T-cell (primary cell): ENCODE measurements at regions not wholly inside any gene's neighbourhood (a gene's known extent, or its start where the extent isn't known, plus 50 kb on each side); places are given as distances from the start of the nearest gene placed in this dataset.
"Not testable (repeated sequence)": the region's sequence is repeated elsewhere in the genome, so short reads cannot be mapped to it uniquely, and the experiment has no call there.

Experiments
- ATAC-seq, 4 experiments: fragments of 200-7000 bp in 3 of 4; fragments of 150-1000 bp in 1 of 4; cut with Tn5 transposase; replicated peaks in 1 of 4; 1 replicate in 3 of 4; 2 replicates in 1 of 4; pipeline ENCODE4 v1.10.0; 2021; ENCODE audit warnings: moderate library complexity in 3 of 4, mild to moderate bottlenecking in 2 of 4, moderate number of reproducible peaks in 1 of 4
- CTCF ChIA-PET, 2 donors: fragments of 300-600 bp; sonication (Branson Sonifier 250); formaldehyde crosslinking; loops; one replicate each; lab custom pipeline; 2022; ENCODE audit warnings: antibody characterized with exemption in 2 of 2; lab: Charles Lee
- POLR2A ChIA-PET, 2 donors: fragments of 300-600 bp; sonication (Branson Sonifier 250); formaldehyde crosslinking; loops; one replicate each; lab custom pipeline; 2022; ENCODE audit warnings: antibody characterized with exemption in 2 of 2; lab: Charles Lee
- DNase-seq, 35 experiments: peaks; one replicate each; pipeline versions ENCODE4 v3.0.0 to v3.0.0-alpha.2; 2013 to 2023
- H3K27ac ChIP-seq: one replicate; pipeline ENCODE4 v1.5.1; 2013; ENCODE audit warnings: low read length
- H3K27me3 ChIP-seq, 2 experiments: replicated peaks in 1 of 2; 1 replicate in 1 of 2; 2 replicates in 1 of 2; pipeline versions ENCODE4 v1.6.1 to v1.7.0; 2013; ENCODE audit warnings: low read length in 1 of 2, mixed read lengths in 1 of 2; ENCODE audit not compliant: control insufficient read depth in 2 of 2, insufficient read depth in 2 of 2; ENCODE audit errors: extremely low read depth in 1 of 2
- H3K36me3 ChIP-seq, 2 donors: 1 replicate in 1 of 2; 2 replicates in 1 of 2; pipeline versions ENCODE4 v1.6.1 to v1.7.0; 2013; ENCODE audit warnings: low read length in 1 of 2; ENCODE audit not compliant: control insufficient read depth in 2 of 2, insufficient read depth in 1 of 2; ENCODE audit errors: extremely low read depth in 1 of 2
- H3K4me1 ChIP-seq, 2 experiments: 1 replicate in 1 of 2; 2 replicates in 1 of 2; pipeline versions ENCODE4 v1.6.1 to v1.7.0; 2013; ENCODE audit warnings: low read length in 2 of 2, mixed read lengths in 1 of 2; ENCODE audit not compliant: insufficient read depth in 2 of 2, control insufficient read depth in 1 of 2; ENCODE audit errors: extremely low read depth in 1 of 2
- H3K4me3 ChIP-seq, 2 donors: 1 replicate in 1 of 2; 2 replicates in 1 of 2; pipeline versions ENCODE4 v1.5.1 to v1.7.0; 2013; ENCODE audit warnings: mild to moderate bottlenecking in 2 of 2, low read length in 1 of 2, moderate library complexity in 1 of 2; ENCODE audit not compliant: control insufficient read depth in 1 of 2; ENCODE audit errors: extremely low read depth in 1 of 2
- H3K9me3 ChIP-seq: 2 replicates; pipeline ENCODE4 v1.7.0; 2013
- H3K27ac Mint-ChIP-seq, 2 donors: one replicate each; pipeline ENCODE4 v1.8.0; 2020 to 2021; ENCODE audit warnings: mild to moderate bottlenecking in 2 of 2, mixed read lengths in 2 of 2
- H3K27me3 Mint-ChIP-seq, 2 donors: one replicate each; pipeline ENCODE4 v1.8.0; 2021 to 2022; ENCODE audit warnings: mixed read lengths in 2 of 2
- H3K36me3 Mint-ChIP-seq: one replicate; pipeline ENCODE4 v1.8.0; 2021; ENCODE audit warnings: mixed read lengths
- H3K4me1 Mint-ChIP-seq, 3 donors: one replicate each; pipeline ENCODE4 v1.8.0; 2020 to 2022; ENCODE audit warnings: mixed read lengths in 3 of 3, mild to moderate bottlenecking in 1 of 3
- H3K4me3 Mint-ChIP-seq, 3 donors: one replicate each; pipeline ENCODE4 v1.8.0; 2020 to 2022; ENCODE audit warnings: mild to moderate bottlenecking in 3 of 3, mixed read lengths in 3 of 3, moderate library complexity in 3 of 3
- H3K9me3 Mint-ChIP-seq, 3 donors: one replicate each; pipeline ENCODE4 v1.8.0; 2020 to 2022; ENCODE audit warnings: mixed read lengths in 3 of 3
- WGBS: methylation state at CpG from one replicate; pipeline ENCODE4 v1.1.5; 2013; ENCODE audit warnings: missing lambda C conversion rate; ENCODE audit not compliant: insufficient coverage; 5-methylcytosine and 5-hydroxymethylcytosine counted together

DNA sequence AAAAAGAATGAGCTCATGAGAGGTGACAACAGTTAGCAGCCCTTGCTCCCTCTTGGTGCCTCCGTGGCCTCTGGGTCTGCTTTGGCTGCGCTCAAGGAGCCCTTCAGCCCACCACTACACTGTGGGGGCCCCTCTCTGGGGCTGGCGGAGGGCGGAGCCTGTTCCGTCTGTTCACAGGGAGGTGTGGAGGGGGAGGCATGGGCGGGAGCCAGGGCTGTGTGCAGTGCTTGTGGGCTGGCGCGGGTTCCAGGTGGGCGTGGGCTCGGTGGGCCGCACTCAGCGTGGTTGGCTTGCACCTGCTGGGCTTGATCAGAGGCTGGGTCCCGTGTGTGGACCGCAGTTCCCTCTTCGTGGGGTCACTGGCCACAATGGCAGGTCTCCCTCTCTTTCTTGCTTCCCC is 953.4 kb upstream of the PRR20A start:
- H3K4me1 Mint-ChIP-seq = no peaks in the 10 kb centered on the region
- H3K27me3 Mint-ChIP-seq = no peaks in the 10 kb centered on the region
- Histone ChIP-seq H3K4me1 (no peaks in the 10 kb centered on the region), H3K27me3 (no peaks in the 10 kb centered on the region), H3K36me3 (no peaks in the 10 kb centered on the region), H3K4me3 (no peak overlapping the region), H3K9me3 (no peaks in the 10 kb centered on the region), H3K27ac (no peak overlapping the region)
- ATAC-seq = no peak
- WGBS = 82% methylated on average over 11 of the region's 15 CpGs
- DNase-seq = no peak
- no peak overlapping the region for H3K27ac Mint-ChIP-seq
- CTCF ChIA-PET = no interaction called here
- H3K36me3 Mint-ChIP-seq = no peaks in the 10 kb centered on the region
- POLR2A ChIA-PET = no interaction called here
- H3K4me3 Mint-ChIP-seq = no peak overlapping the region
- peaks cover 9 to 22% (median 15%) of the 10 kb centered on the region in 3 donors for H3K9me3 Mint-ChIP-seq

DNA sequence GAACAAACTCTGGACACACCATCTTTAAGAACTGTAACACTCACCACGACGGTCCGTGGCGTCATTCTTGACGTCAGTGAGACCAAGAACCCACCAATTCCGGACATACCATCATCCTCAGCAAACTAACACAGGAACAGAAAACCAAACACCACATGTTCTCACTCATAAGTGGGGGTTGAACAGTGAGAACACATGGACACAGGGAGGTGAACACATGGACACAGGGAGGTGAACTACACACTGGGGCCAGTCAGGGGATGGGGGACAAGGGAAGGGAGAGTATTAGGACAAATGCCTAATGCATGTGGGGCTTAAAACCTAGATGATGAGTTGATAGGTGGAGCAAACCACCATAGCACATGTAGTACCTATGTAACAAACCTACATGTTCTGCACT is 952.1 kb upstream of the PRR20A start:
- H3K36me3 Mint-ChIP-seq, H3K4me1 Mint-ChIP-seq, H3K36me3 ChIP-seq, ATAC-seq, H3K27me3 Mint-ChIP-seq, H3K4me1 ChIP-seq, H3K4me3 Mint-ChIP-seq, POLR2A ChIA-PET, H3K4me3 ChIP-seq, H3K9me3 ChIP-seq, H3K27ac ChIP-seq, H3K27ac Mint-ChIP-seq, H3K27me3 ChIP-seq, CTCF ChIA-PET, DNase-seq: not testable (repeated sequence)
- WGBS = no CpG with 5 or more reads among the region's 6 CpGs
- peaks cover under 1 to 19% (median 17%) of the 10 kb centered on the region in 3 donors for H3K9me3 Mint-ChIP-seq

DNA sequence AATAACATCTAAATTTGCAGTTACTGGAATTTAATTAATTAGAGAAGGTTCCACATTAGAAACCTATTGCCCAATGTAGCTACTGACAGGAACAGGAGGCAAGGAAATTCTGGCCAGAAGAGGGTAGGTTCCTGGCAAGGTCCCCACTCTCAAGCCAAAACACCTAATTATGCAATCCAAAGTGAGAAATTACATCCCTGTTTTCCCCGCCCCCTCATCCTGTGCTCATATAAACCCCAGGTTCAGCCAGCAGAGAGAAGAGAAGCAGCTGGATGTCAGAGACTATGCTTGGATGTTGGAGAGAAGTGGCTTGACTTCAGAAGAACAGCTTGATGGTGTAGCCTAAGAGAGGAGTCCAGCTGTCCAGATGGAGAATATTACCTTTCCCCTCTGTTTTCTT is 951.3 kb upstream of the PRR20A start:
- Mint-ChIP-seq H3K4me3 (no peak overlapping the region), H3K9me3 (peaks cover 0 to 17% (median 17%) of the 10 kb centered on the region in 3 donors), H3K27me3 (no peaks in the 10 kb centered on the region), H3K36me3 (no peaks in the 10 kb centered on the region), H3K27ac (no peak overlapping the region), H3K4me1 (no peaks in the 10 kb centered on the region)
- CTCF ChIA-PET = no interaction called here
- no CpG with 5 or more reads among the region's 1 CpG for WGBS
- H3K27ac ChIP-seq = no peak overlapping the region
- no peaks in the 10 kb centered on the region for H3K9me3 ChIP-seq
- ATAC-seq (no peak), DNase-seq (no peak)
- H3K4me1 ChIP-seq = no peaks in the 10 kb centered on the region
- H3K4me3 ChIP-seq = no peak overlapping the region
- no peaks in the 10 kb centered on the region for H3K27me3 ChIP-seq
- no peaks in the 10 kb centered on the region for H3K36me3 ChIP-seq
- POLR2A ChIA-PET = no interaction called here

DNA sequence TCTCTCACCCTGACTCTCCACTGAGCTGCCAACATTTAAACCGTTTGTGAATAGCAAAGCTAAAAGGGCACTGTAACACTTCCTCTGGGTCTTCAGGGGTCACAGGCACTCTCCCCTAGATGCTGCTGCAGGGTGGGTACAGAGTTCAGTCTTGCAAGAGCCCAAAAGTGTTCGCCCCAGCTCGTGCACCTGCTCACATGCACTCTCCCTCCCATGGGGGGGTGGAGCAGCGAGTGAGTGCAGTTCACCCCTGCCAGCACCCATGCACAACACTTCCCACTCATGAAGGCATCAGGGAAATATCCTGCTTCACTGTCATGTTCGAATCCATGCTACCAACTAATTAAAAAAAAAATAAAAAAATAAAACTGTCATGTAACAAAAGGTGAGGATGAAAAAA is 950.7 kb upstream of the PRR20A start:
- Histone ChIP-seq H3K27ac (no peak overlapping the region), H3K9me3 (no peaks in the 10 kb centered on the region), H3K27me3 (no peaks in the 10 kb centered on the region), H3K4me1 (no peaks in the 10 kb centered on the region), H3K4me3 (no peak overlapping the region), H3K36me3 (no peaks in the 10 kb centered on the region)
- ChIA-PET POLR2A (no interaction called here), CTCF (no interaction called here)
- Mint-ChIP-seq H3K4me1 (no peaks in the 10 kb centered on the region), H3K9me3 (peaks cover 0 to 17% (median 17%) of the 10 kb centered on the region in 3 donors), H3K4me3 (no peak overlapping the region), H3K27me3 (no peaks in the 10 kb centered on the region), H3K36me3 (no peaks in the 10 kb centered on the region), H3K27ac (no peak overlapping the region)
- DNase-seq = no peak
- WGBS = 60% methylated on average over 1 of the region's 5 CpGs
- ATAC-seq = no peak

DNA sequence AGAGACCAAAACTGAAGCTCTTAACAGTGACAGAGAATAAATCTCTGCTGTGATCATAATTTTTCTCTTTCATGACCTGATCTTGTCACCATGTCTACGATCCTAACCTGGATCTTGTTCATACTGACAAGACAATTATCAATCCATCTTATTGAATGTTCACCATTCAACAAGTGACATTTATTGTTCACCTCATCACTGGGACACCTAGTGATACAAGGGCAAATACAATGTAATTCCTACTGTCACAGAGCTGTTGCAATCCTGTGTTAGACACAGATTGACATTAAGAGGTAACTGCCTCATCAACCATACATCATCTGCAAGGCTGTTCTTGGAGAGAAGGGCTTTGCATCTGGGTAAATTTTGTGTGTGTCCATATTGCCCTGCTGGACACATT is 942.4 kb upstream of the PRR20A start:
- H3K36me3 ChIP-seq = no peaks in the 10 kb centered on the region
- ChIA-PET CTCF (no interaction called here), POLR2A (no interaction called here)
- no peaks in the 10 kb centered on the region for H3K4me1 ChIP-seq
- no peaks in the 10 kb centered on the region for H3K27me3 Mint-ChIP-seq
- no peaks in the 10 kb centered on the region for H3K36me3 Mint-ChIP-seq
- no peak overlapping the region for H3K27ac ChIP-seq
- H3K27ac Mint-ChIP-seq = no peak overlapping the region
- no peak for ATAC-seq
- H3K4me3 Mint-ChIP-seq = no peak overlapping the region
- H3K27me3 ChIP-seq = no peaks in the 10 kb centered on the region
- WGBS = 78% methylated on average over 1 of the region's 1 CpG
- H3K9me3 ChIP-seq = no peaks in the 10 kb centered on the region
- no peak for DNase-seq
- H3K9me3 Mint-ChIP-seq = peaks cover 7 to 21% (median 12%) of the 10 kb centered on the region in 3 donors
- H3K4me1 Mint-ChIP-seq = no peaks in the 10 kb centered on the region
- H3K4me3 ChIP-seq = no peak overlapping the region

DNA sequence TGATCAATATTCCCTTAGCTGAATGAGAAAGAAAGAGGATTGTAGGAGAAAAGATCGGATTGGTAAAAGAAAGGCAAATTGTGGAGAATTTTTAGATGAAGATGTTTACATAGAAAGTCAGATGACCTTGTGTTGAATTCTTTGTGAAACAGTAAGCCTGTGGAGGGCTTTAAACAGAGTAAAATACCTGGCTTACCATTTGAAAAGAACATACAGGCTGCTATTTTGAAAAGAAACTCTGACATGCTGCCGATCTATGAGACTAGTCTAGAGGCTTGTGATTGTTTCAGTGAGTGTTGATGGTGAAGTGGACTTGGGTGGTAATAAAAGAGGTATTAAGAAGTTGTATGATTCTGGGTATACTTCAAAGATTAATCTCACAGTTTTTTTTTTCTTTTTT is 938.9 kb upstream of the PRR20A start:
- CTCF ChIA-PET = no interaction called here
- Histone ChIP-seq H3K4me3 (no peak overlapping the region), H3K36me3 (no peaks in the 10 kb centered on the region), H3K4me1 (no peaks in the 10 kb centered on the region), H3K27ac (no peak overlapping the region), H3K27me3 (no peaks in the 10 kb centered on the region), H3K9me3 (peaks cover 3% of the 10 kb centered on the region)
- H3K27ac Mint-ChIP-seq = no peak overlapping the region
- ATAC-seq (no peak), DNase-seq (no peak)
- no peaks in the 10 kb centered on the region for H3K36me3 Mint-ChIP-seq
- no peaks in the 10 kb centered on the region for H3K4me1 Mint-ChIP-seq
- H3K9me3 Mint-ChIP-seq = peaks cover 11 to 25% (median 19%) of the 10 kb centered on the region in 3 donors
- WGBS = 60% methylated on average over 1 of the region's 2 CpGs
- H3K27me3 Mint-ChIP-seq = no peaks in the 10 kb centered on the region
- POLR2A ChIA-PET = no interaction called here
- H3K4me3 Mint-ChIP-seq = no peak overlapping the region

DNA sequence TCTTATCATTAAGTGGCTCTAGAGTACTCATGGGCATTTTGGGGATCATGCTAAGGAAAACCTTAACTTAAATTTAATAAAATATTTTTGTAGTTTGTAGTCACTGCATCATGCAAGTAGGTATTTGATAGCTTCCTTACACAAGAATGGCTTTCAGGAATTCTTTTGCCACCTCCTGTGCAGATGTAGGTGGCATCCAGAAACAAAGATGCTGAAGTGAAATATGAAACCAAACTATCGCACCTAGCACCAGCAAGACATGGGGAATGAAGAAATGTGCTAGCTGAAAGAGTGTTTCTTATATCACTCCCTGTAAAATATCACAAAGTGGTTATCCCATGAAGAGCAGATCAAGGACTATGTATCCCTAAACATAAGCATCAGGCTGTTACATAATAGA is 924.5 kb upstream of the PRR20A start:
- WGBS = no CpG with 5 or more reads among the region's 1 CpG
- H3K36me3 Mint-ChIP-seq = no peaks in the 10 kb centered on the region
- CTCF ChIA-PET = interaction anchor here in 1 of 2 donors (0.7 kb wide), 1 partner anchor 400 kb away, joined by 3 read pairs; no protein-coding TSS in a partner anchor

More for the DNA sequence above, 924.5 kb upstream of the PRR20A start:
- H3K27me3 ChIP-seq = no peaks in the 10 kb centered on the region
- H3K9me3 Mint-ChIP-seq = peaks cover 0 to 18% (median 9%) of the 10 kb centered on the region in 3 donors
- POLR2A ChIA-PET = no interaction called here
- H3K36me3 ChIP-seq = no peaks in the 10 kb centered on the region
- ATAC-seq = no peak
- no peak overlapping the region for H3K27ac Mint-ChIP-seq
- no peaks in the 10 kb centered on the region for H3K4me1 Mint-ChIP-seq
- H3K4me1 ChIP-seq = no peaks in the 10 kb centered on the region
- H3K27me3 Mint-ChIP-seq = no peaks in the 10 kb centered on the region
- no peak overlapping the region for H3K4me3 ChIP-seq
- no peak overlapping the region for H3K27ac ChIP-seq
- no peak for DNase-seq
- peaks cover 8% of the 10 kb centered on the region for H3K9me3 ChIP-seq
- H3K4me3 Mint-ChIP-seq = no peak overlapping the region
